ENCODE measurements at regions not wholly inside any gene's neighbourhood (a gene's known extent, or its start where the extent isn't known, plus 50 kb on each side); places are given as distances from the start of the nearest gene placed in this dataset.

GRCh38 chr3:159632128-159632527 is 356.5 kb upstream of the IL12A start:
- TF ChIP-seq POLR2A (IDR thresholded peaks at IDR 0.05; ENCODE audit: low read depth, low read length) (no peak), POLR2AphosphoS5 (IDR thresholded peaks at IDR 0.05; ENCODE audit: low read depth, low read length) (no peak), TAF1 (IDR thresholded peaks at IDR 0.05; ENCODE audit: borderline replicate concordance, low read depth, low read length) (no peak)

Data from GM12892 (cell line).